Spleen (tissue), 11 donors: ENCODE measurements at regions not wholly inside any gene's neighbourhood (a gene's known extent, or its start where the extent isn't known, plus 50 kb on each side); places are given as distances from the start of the nearest gene placed in this dataset.

Experiments
- DNase-seq: peaks from one replicate; pipeline ENCODE4 v3.0.0-alpha.2; 2020
- H3K27ac ChIP-seq, 8 donors: fragments of 200-600 bp; sonication (generic) in 7 of 8; 1 replicate in 4 of 8; 2 replicates in 4 of 8; pipeline versions ENCODE4 v1.5.0 to v1.8.0; 2016 to 2021; ENCODE audit warnings: inconsistent platforms in 4 of 8, mild to moderate bottlenecking in 4 of 8, moderate library complexity in 1 of 8
- H3K27me3 ChIP-seq, 7 donors: fragments of 200-600 bp; sonication (generic) in 6 of 7; replicated peaks in 1 of 7; 1 replicate in 4 of 7; 2 replicates in 3 of 7; pipeline versions ENCODE4 v1.5.0 to v1.8.0; 2016 to 2021; ENCODE audit warnings: inconsistent platforms in 3 of 7, mild to moderate bottlenecking in 1 of 7
- H3K36me3 ChIP-seq, 6 donors: fragments of 200-600 bp; sonication (generic) in 5 of 6; 1 replicate in 4 of 6; 2 replicates in 2 of 6; pipeline versions ENCODE4 v1.5.0 to v1.8.0; 2016 to 2021; ENCODE audit warnings: inconsistent platforms in 2 of 6
- H3K4me1 ChIP-seq, 6 donors: fragments of 200-600 bp; sonication (generic) in 5 of 6; 1 replicate in 3 of 6; 2 replicates in 3 of 6; pipeline versions ENCODE4 v1.5.0 to v1.8.0; 2016 to 2021; ENCODE audit warnings: inconsistent platforms in 3 of 6
- H3K4me3 ChIP-seq, 8 donors: fragments of 200-600 bp; sonication (generic) in 7 of 8; 1 replicate in 4 of 8; 2 replicates in 4 of 8; pipeline versions ENCODE4 v1.5.0 to v1.8.0; 2016 to 2021; ENCODE audit warnings: inconsistent platforms in 4 of 8, mild to moderate bottlenecking in 4 of 8, moderate library complexity in 2 of 8
- H3K9me3 ChIP-seq, 8 donors: fragments of 200-600 bp; sonication (generic) in 7 of 8; 1 replicate in 4 of 8; 2 replicates in 4 of 8; pipeline versions ENCODE4 v1.5.0 to v1.8.0; 2016 to 2021; ENCODE audit warnings: inconsistent platforms in 4 of 8
- POLR2A ChIP-seq, 3 donors: fragments of 450-650 bp; IDR thresholded peaks; one replicate each; pipeline ENCODE4 v1.5.1; 2017; ENCODE audit warnings: antibody characterized with exemption in 3 of 3, mild to moderate bottlenecking in 1 of 3
- POLR2AphosphoS5 ChIP-seq, 3 donors: sonication (generic); formaldehyde crosslinking; IDR thresholded peaks; one replicate each; pipeline ENCODE4 v1.5.1; 2017; ENCODE audit warnings: antibody characterized with exemption in 3 of 3
- WGBS, 5 donors: extraction: QIAGEN DNeasy Blood & Tissue Kit in 3 of 5; methylation state at CpG; one replicate each; pipeline versions ENCODE4 v1.1.5 to v1.1.7; 2013 to 2018; 5-methylcytosine and 5-hydroxymethylcytosine counted together
- intact Hi-C: fragments of 100-400 bp; cut with DNase I; formaldehyde crosslinking; loops from one replicate; pipeline ENCODE4 v1.15.0; 2023; ENCODE audit warnings: low total_unique reads
- TF ChIP-seq, protein P1 (sequence below), 11 experiments: fragments of 200-600 bp in 7 of 11; fragments of 450-650 bp in 4 of 11; sonication (generic) in 4 of 11; IDR thresholded peaks in 8 of 11; conservative IDR thresholded peaks in 3 of 11; 1 replicate in 7 of 11; 2 replicates in 4 of 11; pipeline versions ENCODE4 v1.4.0 to v1.8.0; 2016 to 2021; ENCODE audit warnings: antibody characterized with exemption in 11 of 11, inconsistent platforms in 4 of 11, mild to moderate bottlenecking in 1 of 11
- donor health status: healthy with polysubstance abuse.
- donor health status: DM: no; HTN: no; CAD: no; lungs with moderate emphysema.
- donor health status: DM: no; HTN: no; CAD: no.
- donor health status: Bipolar disorder and iron deficiency.
- donor health status: healthy.
- donor health status: DM: no; HTN: no; CAD: no.
- donor health status: DM: yes; HTN: yes; CAD: no.

DNA sequence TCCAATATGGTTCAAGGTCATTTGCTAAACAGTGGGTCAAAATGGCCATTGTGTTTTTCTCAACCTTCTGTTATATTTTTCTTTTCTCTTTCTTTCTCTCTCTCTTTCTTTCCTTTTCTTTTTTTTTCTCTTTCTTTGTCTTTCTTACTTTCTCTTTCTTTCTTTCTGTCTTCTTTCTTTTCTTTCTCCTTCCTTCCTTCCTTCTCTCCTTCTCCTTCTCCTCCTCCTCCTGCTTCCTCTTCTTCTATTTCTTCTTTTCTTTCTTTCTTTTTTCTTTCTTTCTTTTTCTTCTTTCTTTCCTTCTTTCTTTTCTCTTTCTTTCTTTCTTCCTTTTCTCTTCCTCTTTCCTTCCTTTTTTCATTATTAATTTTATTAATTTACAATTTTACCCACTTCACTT is 619.5 kb downstream of the IRX1 start:
- H3K9me3 ChIP-seq = peaks cover 0 to 8% (median 0%) of the 10 kb centered on the region in 8 donors
- TF ChIP-seq POLR2AphosphoS5 (IDR thresholded peaks at IDR 0.05) (no peak), POLR2A (IDR thresholded peaks at IDR 0.05) (no peak)
- TF ChIP-seq, protein P1, sequence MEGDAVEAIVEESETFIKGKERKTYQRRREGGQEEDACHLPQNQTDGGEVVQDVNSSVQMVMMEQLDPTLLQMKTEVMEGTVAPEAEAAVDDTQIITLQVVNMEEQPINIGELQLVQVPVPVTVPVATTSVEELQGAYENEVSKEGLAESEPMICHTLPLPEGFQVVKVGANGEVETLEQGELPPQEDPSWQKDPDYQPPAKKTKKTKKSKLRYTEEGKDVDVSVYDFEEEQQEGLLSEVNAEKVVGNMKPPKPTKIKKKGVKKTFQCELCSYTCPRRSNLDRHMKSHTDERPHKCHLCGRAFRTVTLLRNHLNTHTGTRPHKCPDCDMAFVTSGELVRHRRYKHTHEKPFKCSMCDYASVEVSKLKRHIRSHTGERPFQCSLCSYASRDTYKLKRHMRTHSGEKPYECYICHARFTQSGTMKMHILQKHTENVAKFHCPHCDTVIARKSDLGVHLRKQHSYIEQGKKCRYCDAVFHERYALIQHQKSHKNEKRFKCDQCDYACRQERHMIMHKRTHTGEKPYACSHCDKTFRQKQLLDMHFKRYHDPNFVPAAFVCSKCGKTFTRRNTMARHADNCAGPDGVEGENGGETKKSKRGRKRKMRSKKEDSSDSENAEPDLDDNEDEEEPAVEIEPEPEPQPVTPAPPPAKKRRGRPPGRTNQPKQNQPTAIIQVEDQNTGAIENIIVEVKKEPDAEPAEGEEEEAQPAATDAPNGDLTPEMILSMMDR (IDR thresholded peaks at IDR 0.05 in 8 of 11, conservative IDR thresholded peaks at IDR 0.05 in 3 of 11) = no peak

DNA sequence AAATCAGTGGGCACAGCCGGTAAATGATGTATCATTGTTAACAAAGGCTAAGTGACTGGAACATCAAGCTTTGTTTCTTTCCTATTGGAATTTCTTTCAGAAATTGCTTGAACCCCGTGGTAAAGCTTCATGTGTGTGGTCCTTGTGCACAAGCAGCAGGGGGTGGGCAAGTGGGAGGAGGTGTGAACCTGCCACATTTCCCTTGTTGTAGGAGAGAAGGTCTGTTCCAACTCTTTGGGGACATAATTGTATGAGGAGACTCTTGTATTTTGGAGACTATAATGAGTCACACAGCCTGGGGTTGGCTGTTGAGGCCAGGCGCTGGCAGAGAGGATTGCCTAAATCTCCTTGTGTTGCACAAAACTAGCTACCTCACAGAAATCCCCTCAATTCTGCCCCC is 620.5 kb downstream of the IRX1 start:
- WGBS, 5 donors = 71 to 78% (median 74%) methylated on average over 3 of the region's 3 CpGs
- intact Hi-C loops = no loop called here
- TF ChIP-seq, protein P1 (IDR thresholded peaks at IDR 0.05 in 8 of 11, conservative IDR thresholded peaks at IDR 0.05 in 3 of 11) = no peak
- TF ChIP-seq POLR2A (IDR thresholded peaks at IDR 0.05) (no peak), POLR2AphosphoS5 (IDR thresholded peaks at IDR 0.05) (no peak)

More for the DNA sequence above, 619.5 kb downstream of the IRX1 start:
- DNase-seq = no peak
- Histone ChIP-seq H3K27ac (no peak overlapping the region), H3K4me3 (no peak overlapping the region), H3K27me3 (no peaks in the 10 kb centered on the region), H3K36me3 (no peaks in the 10 kb centered on the region), H3K4me1 (no peaks in the 10 kb centered on the region)
- intact Hi-C loops = no loop called here

DNA sequence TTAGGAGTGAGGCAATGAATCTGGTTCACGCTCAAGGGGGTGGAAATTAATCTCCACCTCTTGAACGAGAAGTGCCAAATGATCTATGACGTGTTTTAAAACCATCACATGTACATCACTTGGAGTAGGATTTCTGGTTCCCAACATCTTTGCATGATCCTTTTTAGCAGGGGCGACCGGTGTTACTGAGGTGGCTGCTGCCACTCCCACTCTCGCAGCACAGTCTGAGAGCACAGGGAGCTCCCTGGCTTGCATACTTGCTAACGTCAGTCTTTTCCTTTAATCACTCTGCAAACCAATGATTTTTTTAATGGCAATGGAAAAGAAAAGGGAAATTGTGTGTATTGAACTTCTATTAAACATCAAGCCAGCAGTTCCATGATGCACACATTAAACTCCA is 624.4 kb downstream of the IRX1 start:
- no peak overlapping the region for H3K27ac ChIP-seq
- no peak for TF ChIP-seq POLR2A (IDR thresholded peaks at IDR 0.05)
- TF ChIP-seq, protein P1 (IDR thresholded peaks at IDR 0.05 in 8 of 11, conservative IDR thresholded peaks at IDR 0.05 in 3 of 11) = no peak
- TF ChIP-seq POLR2AphosphoS5 (IDR thresholded peaks at IDR 0.05) = no peak
- H3K27me3 ChIP-seq = no peaks in the 10 kb centered on the region
- no peak overlapping the region for H3K4me3 ChIP-seq
- peaks cover 0 to 8% (median 0%) of the 10 kb centered on the region in 8 donors for H3K9me3 ChIP-seq
- 81 to 90% (median 88%) methylated on average over 7 of the region's 7 CpGs for WGBS, 5 donors
- no peaks in the 10 kb centered on the region for H3K36me3 ChIP-seq
- DNase-seq = no peak
- H3K4me1 ChIP-seq = no peaks in the 10 kb centered on the region
- intact Hi-C loops = no loop called here

More for the DNA sequence above, 620.5 kb downstream of the IRX1 start:
- Histone ChIP-seq H3K36me3 (no peaks in the 10 kb centered on the region), H3K27me3 (no peaks in the 10 kb centered on the region), H3K9me3 (peaks cover 0 to 8% (median 0%) of the 10 kb centered on the region in 8 donors), H3K4me1 (no peaks in the 10 kb centered on the region), H3K4me3 (no peak overlapping the region), H3K27ac (no peak overlapping the region)
- no peak for DNase-seq

DNA sequence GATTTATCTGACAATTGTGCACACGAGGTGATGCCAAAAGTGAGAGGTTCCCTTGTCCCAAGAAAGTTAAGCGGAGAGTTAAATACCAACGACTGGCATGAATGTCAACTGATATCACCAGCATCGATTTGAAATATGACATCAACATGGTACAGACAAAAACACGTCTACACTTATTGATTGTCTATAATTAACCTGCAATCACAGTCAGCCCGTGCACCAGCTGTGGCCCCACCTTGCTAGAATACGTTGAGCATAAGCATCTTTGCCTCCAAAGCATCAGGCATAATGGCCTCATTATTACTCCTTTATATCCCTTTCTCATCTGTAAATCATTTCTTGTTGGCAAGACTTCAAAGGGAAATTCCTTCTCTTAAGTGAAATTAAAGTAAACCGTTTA is 625.4 kb downstream of the IRX1 start:
- 60 to 81% (median 74%) methylated on average over 8 of the region's 8 CpGs for WGBS, 5 donors

More for the DNA sequence above, 625.4 kb downstream of the IRX1 start:
- TF ChIP-seq, protein P1 (IDR thresholded peaks at IDR 0.05 in 8 of 11, conservative IDR thresholded peaks at IDR 0.05 in 3 of 11) = no peak
- Histone ChIP-seq H3K4me3 (no peak overlapping the region), H3K4me1 (no peaks in the 10 kb centered on the region), H3K9me3 (peaks cover 0 to 2% (median 0%) of the 10 kb centered on the region in 8 donors), H3K36me3 (no peaks in the 10 kb centered on the region), H3K27ac (no peak overlapping the region), H3K27me3 (no peaks in the 10 kb centered on the region)
- intact Hi-C loops = no loop called here
- no peak for DNase-seq
